Pancreas (tissue), 10 donors: ENCODE measurements at regions not wholly inside any gene's neighbourhood (a gene's known extent, or its start where the extent isn't known, plus 50 kb on each side); places are given as distances from the start of the nearest gene placed in this dataset.

Source experiments
- ATAC-seq, 4 donors: fragments of 200-7000 bp; cut with Tn5 transposase; one replicate each; pipeline versions ENCODE4 v1.8.0 to v1.9.1; 2020; ENCODE audit warnings: mild to moderate bottlenecking in 4 of 4, moderate library complexity in 4 of 4
- DNase-seq, 6 donors: peaks; one replicate each; pipeline ENCODE4 v3.0.0-alpha.2; 2020
- FAIRE-seq: peaks from 2 replicates; lab custom pipeline; 2012; peaks lifted over from hg19 to GRCh38; lab: Jason Lieb, UNC
- H3K27ac ChIP-seq, 4 donors: fragments of 200-600 bp; sonication (generic); 1 replicate in 3 of 4; 2 replicates in 1 of 4; pipeline versions ENCODE4 v1.5.0 to v1.8.0; 2020
- H3K27me3 ChIP-seq, 4 donors: fragments of 200-600 bp; one replicate each; pipeline ENCODE4 v1.8.0; 2021
- H3K36me3 ChIP-seq, 3 donors: fragments of 200-600 bp; sonication (generic) in 1 of 3; one replicate each; pipeline versions ENCODE4 v1.5.0 to v1.8.0; 2020 to 2021
- H3K4me1 ChIP-seq, 3 donors: fragments of 200-600 bp; one replicate each; pipeline ENCODE4 v1.8.0; 2021
- H3K4me3 ChIP-seq, 4 donors: fragments of 200-600 bp; sonication (generic) in 2 of 4; one replicate each; pipeline versions ENCODE4 v1.5.0 to v1.8.0; 2020 to 2021
- H3K9me3 ChIP-seq, 4 donors: fragments of 200-600 bp; one replicate each; pipeline ENCODE4 v1.8.0; 2021
- CTCF ChIP-seq, 4 donors: fragments of 200-600 bp; sonication (generic) in 3 of 4; IDR thresholded peaks; one replicate each; pipeline versions ENCODE4 v1.5.0 to v1.8.0; 2021; ENCODE audit warnings: antibody characterized with exemption in 4 of 4
- WGBS, 2 donors: extraction: QIAGEN DNeasy Blood & Tissue Kit; methylation state at CpG; one replicate each; pipeline ENCODE4 v1.1.7; 2013; 5-methylcytosine and 5-hydroxymethylcytosine counted together
- intact Hi-C, 3 donors: fragments of 100-400 bp; cut with DNase I; formaldehyde crosslinking; loops; one replicate each; pipeline versions ENCODE4 v1.11.1 to v1.14.2; 2022
- donor health status: healthy with polysubstance abuse.
- donor health status: DM: no; HTN: no; CAD: no; lungs with moderate emphysema.
- donor health status: DM: no; HTN: no; CAD: no.
- donor health status: control.
- donor health status: control.
- donor health status: Bipolar disorder and iron deficiency.
- donor health status: DM: yes; HTN: yes; CAD: no.
- donor health status: DM: no; HTN: no; CAD: no.
- donor health status: DM: no; HTN: no; CAD: no.
- donor health status: DM: yes; HTN: yes; CAD: no.

GRCh38 chr16:51884773-51885172 lies 662.2 kb downstream of the TOX3 start:
- FAIRE-seq (no peak), ATAC-seq (no peak), DNase-seq (no peak)
- Histone ChIP-seq H3K9me3 (no peaks in the 10 kb centered on the region), H3K4me3 (no peak overlapping the region), H3K27ac (no peak overlapping the region), H3K36me3 (no peaks in the 10 kb centered on the region), H3K4me1 (no peaks in the 10 kb centered on the region), H3K27me3 (no peaks in the 10 kb centered on the region)
- intact Hi-C loops, result no loop called here
- 89 to 95% methylated on average over 2 of the region's 2 CpGs for WGBS, 2 donors
- TF ChIP-seq CTCF (IDR thresholded peaks at IDR 0.05), result no peak

- Histone ChIP-seq H3K4me3 (no peak overlapping the region), H3K36me3 (no peaks in the 10 kb centered on the region), H3K27ac (no peak overlapping the region), H3K27me3 (no peaks in the 10 kb centered on the region), H3K4me1 (no peaks in the 10 kb centered on the region), H3K9me3 (no peaks in the 10 kb centered on the region)
- no peak for ATAC-seq
- DNase-seq, result no peak
- intact Hi-C loops, result no loop called here
- 92 to 96% methylated on average over 3 of the region's 3 CpGs for WGBS, 2 donors
- no peak for FAIRE-seq
- TF ChIP-seq CTCF (IDR thresholded peaks at IDR 0.05), result no peak
Observed at GRCh38 chr16:51881731-51882130, 665.2 kb downstream of the TOX3 start.

GRCh38 chr16:51880776-51881175 lies 666.2 kb downstream of the TOX3 start:
- no peak for FAIRE-seq
- no peak for ATAC-seq

GRCh38 chr16:51877686-51878085 lies 669.3 kb downstream of the TOX3 start:
- no peaks in the 10 kb centered on the region for H3K36me3 ChIP-seq
- no peaks in the 10 kb centered on the region for H3K27me3 ChIP-seq
- no peak for FAIRE-seq
- no peaks in the 10 kb centered on the region for H3K9me3 ChIP-seq
- ATAC-seq, result no peak
- H3K4me1 ChIP-seq, result no peaks in the 10 kb centered on the region
- no peak for DNase-seq
- 51 to 56% methylated on average over 5 of the region's 5 CpGs for WGBS, 2 donors
- no peak for TF ChIP-seq CTCF (IDR thresholded peaks at IDR 0.05)
- no peak overlapping the region for H3K4me3 ChIP-seq
- intact Hi-C loops, result no loop called here
- no peak overlapping the region for H3K27ac ChIP-seq

More at GRCh38 chr16:51880776-51881175, 666.2 kb downstream of the TOX3 start:
- no peaks in the 10 kb centered on the region for H3K9me3 ChIP-seq
- no peak overlapping the region for H3K4me3 ChIP-seq
- H3K27me3 ChIP-seq, result no peaks in the 10 kb centered on the region
- H3K4me1 ChIP-seq, result no peaks in the 10 kb centered on the region
- no peaks in the 10 kb centered on the region for H3K36me3 ChIP-seq
- 61 to 65% methylated on average over 4 of the region's 4 CpGs for WGBS, 2 donors
- intact Hi-C loops, result no loop called here
- DNase-seq, result no peak
- no peak for TF ChIP-seq CTCF (IDR thresholded peaks at IDR 0.05)
- H3K27ac ChIP-seq, result no peak overlapping the region

- WGBS, 2 donors, result 53% methylated on average over 3 of the region's 3 CpGs
- no peak for TF ChIP-seq CTCF (IDR thresholded peaks at IDR 0.05)
- no peak for FAIRE-seq
- ATAC-seq, result no peak
- H3K36me3 ChIP-seq, result no peaks in the 10 kb centered on the region
- H3K4me3 ChIP-seq, result no peak overlapping the region
- no peaks in the 10 kb centered on the region for H3K9me3 ChIP-seq
- intact Hi-C loops, result no loop called here
- H3K27ac ChIP-seq, result no peak overlapping the region
- H3K27me3 ChIP-seq, result no peaks in the 10 kb centered on the region
- H3K4me1 ChIP-seq, result no peaks in the 10 kb centered on the region
- no peak for DNase-seq
Observed at GRCh38 chr16:51876934-51877333, 670.0 kb downstream of the TOX3 start.
